SK-N-SH treated with all-trans-retinoic acid at 6 μM for 48 hours (cell line): ENCODE measurements at regions not wholly inside any gene's neighbourhood (a gene's known extent, or its start where the extent isn't known, plus 50 kb on each side); places are given as distances from the start of the nearest gene placed in this dataset.
A peak's percentile ranks its signal among the peaks of the same experiment; 100 is the strongest.

ENCODE experiments used
- ATAC-seq: fragments of 200-7000 bp; cut with Tn5 transposase; 3 replicates; pipeline ENCODE4 v1.9.1; 2020; ENCODE audit warnings: mild to moderate bottlenecking, moderate library complexity
- BACH2 ChIP-seq: fragments of 250-450 bp; sonication (Bioruptor Pico); IDR thresholded peaks from 2 replicates; pipeline ENCODE4 v1.9.0; 2021; ENCODE audit warnings: mild to moderate bottlenecking, borderline replicate concordance
- CREB5 ChIP-seq: fragments of 250-450 bp; sonication (Bioruptor Pico); IDR thresholded peaks from 2 replicates; pipeline ENCODE4 v1.5.1; 2020; ENCODE audit warnings: low read depth, mild to moderate bottlenecking, moderate library complexity
- CSDC2 ChIP-seq: fragments of 250-450 bp; sonication (Bioruptor Pico); IDR thresholded peaks from 2 replicates; pipeline ENCODE4 v1.5.0; 2020; ENCODE audit warnings: mild to moderate bottlenecking, moderate library complexity
- ESRRG ChIP-seq: fragments of 250-450 bp; sonication (Bioruptor Pico); IDR thresholded peaks from 2 replicates; pipeline ENCODE4 v1.6.1; 2021; ENCODE audit warnings: mild to moderate bottlenecking
- GLIS3 ChIP-seq: fragments of 250-450 bp; sonication (Bioruptor Pico); IDR thresholded peaks from 2 replicates; pipeline ENCODE4 v1.5.0; 2020; ENCODE audit warnings: mild to moderate bottlenecking, moderate library complexity
- ISL1 ChIP-seq: fragments of 250-450 bp; sonication (Bioruptor Pico); IDR thresholded peaks from 2 replicates; pipeline ENCODE4 v2.1.2; 2022; ENCODE audit warnings: mild to moderate bottlenecking, moderate library complexity
- OSR1 ChIP-seq: fragments of 250-450 bp; sonication (Bioruptor Pico); IDR thresholded peaks from 2 replicates; pipeline ENCODE4 v1.8.0; 2022; ENCODE audit warnings: moderate library complexity, mild to moderate bottlenecking, inconsistent platforms
- PATZ1 ChIP-seq: fragments of 250-450 bp; sonication (Bioruptor Pico); IDR thresholded peaks from 2 replicates; pipeline ENCODE4 v1.8.0; 2020; ENCODE audit warnings: mild to moderate bottlenecking, moderate library complexity, borderline replicate concordance
- PPARA ChIP-seq: fragments of 250-450 bp; sonication (Bioruptor Pico); IDR thresholded peaks from 2 replicates; pipeline ENCODE4 v1.5.0; 2020; ENCODE audit warnings: mild to moderate bottlenecking, borderline replicate concordance
- RARB ChIP-seq: fragments of 250-450 bp; sonication (Bioruptor Pico); IDR thresholded peaks from 2 replicates; pipeline ENCODE4 v1.8.0; 2021; ENCODE audit warnings: mild to moderate bottlenecking, moderate library complexity
- TCF4 ChIP-seq: fragments of 250-450 bp; sonication (Bioruptor Pico); IDR thresholded peaks from 2 replicates; pipeline ENCODE4 v1.8.0; 2021; ENCODE audit warnings: mild to moderate bottlenecking, moderate library complexity, borderline replicate concordance
- ZC3H10 ChIP-seq: fragments of 250-450 bp; sonication (Bioruptor Pico); IDR thresholded peaks from 2 replicates; pipeline ENCODE4 v1.5.1; 2021; ENCODE audit warnings: mild to moderate bottlenecking, moderate library complexity
- ZFP3 ChIP-seq: fragments of 250-450 bp; sonication (Bioruptor Pico); IDR thresholded peaks from 2 replicates; pipeline ENCODE4 v1.5.0; 2020; ENCODE audit warnings: mild to moderate bottlenecking, moderate library complexity
- ZFP30 ChIP-seq: fragments of 450-650 bp; formaldehyde crosslinking; IDR thresholded peaks from 2 replicates; pipeline ENCODE4 v1.5.0; 2022; ENCODE audit warnings: mild to moderate bottlenecking, moderate library complexity
- ZNF70 ChIP-seq: fragments of 450-650 bp; formaldehyde crosslinking; IDR thresholded peaks from 2 replicates; pipeline ENCODE4 v1.5.0; 2020; ENCODE audit warnings: mild to moderate bottlenecking, moderate library complexity
- ZNF8 ChIP-seq: fragments of 450-650 bp; formaldehyde crosslinking; IDR thresholded peaks from 2 replicates; pipeline ENCODE4 v1.5.0; 2020; ENCODE audit warnings: mild to moderate bottlenecking, moderate library complexity
- TF ChIP-seq, protein P1 (sequence below): fragments of 250-450 bp; sonication (Bioruptor Pico); IDR thresholded peaks from 2 replicates; pipeline ENCODE4 v1.5.0; 2020; ENCODE audit warnings: mild to moderate bottlenecking, moderate library complexity

DNA sequence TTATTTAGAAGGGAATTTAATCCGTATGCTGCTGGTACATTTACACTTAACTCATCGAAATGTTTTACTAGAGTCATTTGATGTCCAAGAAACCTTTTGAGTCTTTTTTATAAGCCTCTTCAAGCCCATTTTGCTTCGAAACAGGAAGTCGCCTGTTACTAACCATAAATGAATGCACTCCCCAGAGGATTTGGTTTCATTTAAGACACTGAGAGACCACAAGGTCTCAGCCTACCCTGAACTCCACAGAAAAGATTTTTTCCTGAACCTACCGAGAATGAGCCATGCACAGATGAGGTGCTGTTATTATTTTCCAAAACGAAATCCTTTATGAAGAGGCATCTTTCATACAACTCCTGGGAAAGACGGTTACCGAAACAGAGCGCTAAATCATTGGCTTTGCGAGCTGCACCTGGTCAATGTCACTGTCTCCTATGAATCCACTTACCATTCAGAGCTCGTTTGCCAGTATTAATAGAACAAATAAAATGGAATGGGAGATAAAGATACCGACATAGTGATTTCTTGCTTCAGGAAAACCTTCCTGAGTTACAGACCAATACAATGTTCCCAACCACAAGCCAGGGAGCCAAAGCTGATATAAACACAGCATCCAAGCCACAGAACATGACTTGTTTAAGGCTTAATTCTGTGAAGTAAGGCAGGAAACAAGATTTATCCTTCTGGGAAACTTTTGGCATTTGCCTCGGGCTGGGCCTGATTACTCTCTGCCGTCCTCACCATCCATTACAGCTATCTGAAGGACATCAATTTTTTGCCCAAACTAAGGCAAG is 382.1 kb downstream of the OSR1 start:
- no peak for TF ChIP-seq OSR1
- 0 out of 2 replicates have a peak, but pooled peaks have one; percentile 73 for TF ChIP-seq RARB
- peak; percentile 35; the same call in 1 of the 2 replicates for TF ChIP-seq ISL1 (CRISPR knock-in tag)
- 0 out of 2 replicates have a peak, but pooled peaks have one; percentile 41 for TF ChIP-seq PATZ1 (CRISPR knock-in tag)

GRCh38 chr2:18975506-18976167 is 382.8 kb downstream of the OSR1 start:
- peak; percentile 45 for ATAC-seq
- TF ChIP-seq ESRRG (CRISPR knock-in tag) (no peak), PPARA (CRISPR knock-in tag) (no peak), ZFP3 (CRISPR knock-in tag) (no peak), OSR1 (no peak), TCF4 (CRISPR knock-in tag) (no peak), ZNF8 (no peak), ZNF70 (no peak)
- TF ChIP-seq, protein P1, sequence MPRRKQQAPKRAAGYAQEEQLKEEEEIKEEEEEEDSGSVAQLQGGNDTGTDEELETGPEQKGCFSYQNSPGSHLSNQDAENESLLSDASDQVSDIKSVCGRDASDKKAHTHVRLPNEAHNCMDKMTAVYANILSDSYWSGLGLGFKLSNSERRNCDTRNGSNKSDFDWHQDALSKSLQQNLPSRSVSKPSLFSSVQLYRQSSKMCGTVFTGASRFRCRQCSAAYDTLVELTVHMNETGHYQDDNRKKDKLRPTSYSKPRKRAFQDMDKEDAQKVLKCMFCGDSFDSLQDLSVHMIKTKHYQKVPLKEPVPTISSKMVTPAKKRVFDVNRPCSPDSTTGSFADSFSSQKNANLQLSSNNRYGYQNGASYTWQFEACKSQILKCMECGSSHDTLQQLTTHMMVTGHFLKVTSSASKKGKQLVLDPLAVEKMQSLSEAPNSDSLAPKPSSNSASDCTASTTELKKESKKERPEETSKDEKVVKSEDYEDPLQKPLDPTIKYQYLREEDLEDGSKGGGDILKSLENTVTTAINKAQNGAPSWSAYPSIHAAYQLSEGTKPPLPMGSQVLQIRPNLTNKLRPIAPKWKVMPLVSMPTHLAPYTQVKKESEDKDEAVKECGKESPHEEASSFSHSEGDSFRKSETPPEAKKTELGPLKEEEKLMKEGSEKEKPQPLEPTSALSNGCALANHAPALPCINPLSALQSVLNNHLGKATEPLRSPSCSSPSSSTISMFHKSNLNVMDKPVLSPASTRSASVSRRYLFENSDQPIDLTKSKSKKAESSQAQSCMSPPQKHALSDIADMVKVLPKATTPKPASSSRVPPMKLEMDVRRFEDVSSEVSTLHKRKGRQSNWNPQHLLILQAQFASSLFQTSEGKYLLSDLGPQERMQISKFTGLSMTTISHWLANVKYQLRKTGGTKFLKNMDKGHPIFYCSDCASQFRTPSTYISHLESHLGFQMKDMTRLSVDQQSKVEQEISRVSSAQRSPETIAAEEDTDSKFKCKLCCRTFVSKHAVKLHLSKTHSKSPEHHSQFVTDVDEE (CRISPR knock-in tag): no peak

More for the DNA sequence above, 382.1 kb downstream of the OSR1 start:
- ATAC-seq: peak; percentile 90

DNA sequence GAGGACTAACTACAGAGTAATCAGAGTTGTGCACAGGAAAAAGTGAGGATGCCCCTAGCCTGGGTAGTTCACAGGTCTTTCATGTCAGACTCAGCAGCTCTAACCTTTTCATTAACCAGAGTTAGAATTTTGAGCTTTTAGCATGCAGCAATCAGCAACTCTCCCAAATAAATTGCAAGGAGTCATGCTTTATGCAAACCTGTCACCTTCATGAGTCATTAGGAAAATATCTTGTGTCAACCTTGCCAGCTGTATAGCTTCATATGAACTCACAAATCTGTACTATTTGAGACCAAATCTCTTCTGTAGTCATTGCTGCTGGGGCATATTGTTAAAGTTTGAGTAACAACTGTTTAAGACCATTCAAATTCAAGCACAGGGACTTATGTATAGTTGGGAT is 382.3 kb upstream of the NT5C1B start:
- ATAC-seq: no peak; the same call in 2 of the 3 replicates
- TF ChIP-seq CREB5: no peak
- no peak for TF ChIP-seq BACH2 (CRISPR knock-in tag)
- TF ChIP-seq ZFP30 (CRISPR knock-in tag): no peak
- TF ChIP-seq TCF4 (CRISPR knock-in tag): no peak
- TF ChIP-seq PATZ1 (CRISPR knock-in tag): no peak
- no peak for TF ChIP-seq CSDC2
- TF ChIP-seq GLIS3: no peak
- TF ChIP-seq ZC3H10 (CRISPR knock-in tag): no peak
- no peak for TF ChIP-seq ZNF70
- TF ChIP-seq, all 23 proteins: peak for 0

DNA sequence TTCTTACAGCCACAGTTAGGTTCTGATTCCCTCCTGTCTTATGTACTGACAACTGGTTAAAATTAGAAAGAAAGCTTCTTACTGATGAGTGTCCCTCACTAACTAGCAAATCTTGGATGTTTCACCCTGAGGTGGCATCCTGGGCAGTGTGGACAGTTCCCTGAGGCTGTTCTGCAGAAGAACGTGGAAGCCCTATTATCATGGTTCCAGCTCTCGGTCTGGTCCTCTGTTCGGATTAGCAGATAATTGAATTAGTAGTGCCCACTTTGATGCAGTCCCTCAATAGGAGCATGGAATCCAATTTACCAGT is 381.7 kb upstream of the NT5C1B start:
- TF ChIP-seq CREB5 (no peak), TCF4 (CRISPR knock-in tag) (no peak), ZNF8 (no peak)
- no peak for ATAC-seq
